H9 (cell line): ENCODE measurements at regions not wholly inside any gene's neighbourhood (a gene's known extent, or its start where the extent isn't known, plus 50 kb on each side); places are given as distances from the start of the nearest gene placed in this dataset.

ENCODE experiments used
- DNase-seq: peaks from one replicate; pipeline ENCODE4 v3.0.0-alpha.2; 2017
- H2AFZ ChIP-seq: one replicate; pipeline ENCODE4 v1.6.1; 2013; ENCODE audit warnings: mild to moderate bottlenecking, low read length, control low read depth, moderate library complexity
- H2AK5ac ChIP-seq: 2 replicates; pipeline ENCODE4 v1.6.1; 2013; ENCODE audit warnings: low read length, control low read depth, mixed read lengths; ENCODE audit not compliant: insufficient read length
- H2BK120ac ChIP-seq: one replicate; pipeline ENCODE4 v1.6.1; 2013; ENCODE audit warnings: low read depth, mild to moderate bottlenecking, low read length, control low read depth, inconsistent platforms; ENCODE audit not compliant: poor library complexity, severe bottlenecking
- H2BK12ac ChIP-seq: 2 replicates; pipeline ENCODE4 v1.6.1; 2013; ENCODE audit warnings: low read length, control low read depth, mixed read lengths, low read depth; ENCODE audit not compliant: insufficient read length
- H2BK15ac ChIP-seq: 2 replicates; pipeline ENCODE4 v1.6.1; 2013; ENCODE audit warnings: low read depth, low read length, control low read depth
- H2BK20ac ChIP-seq: one replicate; pipeline ENCODE4 v1.6.1; 2013; ENCODE audit warnings: low read depth, mild to moderate bottlenecking, low read length, control low read depth, inconsistent platforms; ENCODE audit not compliant: poor library complexity, severe bottlenecking
- H2BK5ac ChIP-seq: 2 replicates; pipeline ENCODE4 v1.6.1; 2013; ENCODE audit warnings: low read length, control low read depth, mixed read lengths; ENCODE audit not compliant: insufficient read length
- H3K14ac ChIP-seq: 2 replicates; pipeline ENCODE4 v1.6.1; 2013; ENCODE audit warnings: low read length, control low read depth; ENCODE audit not compliant: insufficient read depth
- H3K18ac ChIP-seq: 2 replicates; pipeline ENCODE4 v1.6.1; 2013; ENCODE audit warnings: low read depth, mild to moderate bottlenecking, mixed read lengths, low read length, control low read depth; ENCODE audit not compliant: insufficient read length
- H3K23ac ChIP-seq: 2 replicates; pipeline ENCODE4 v1.6.1; 2013; ENCODE audit warnings: low read length, control low read depth, mixed read lengths, low read depth; ENCODE audit not compliant: insufficient read length
- H3K23me2 ChIP-seq: 2 replicates; pipeline ENCODE4 v1.6.1; 2013; ENCODE audit warnings: low read depth, mild to moderate bottlenecking, mixed read lengths, low read length, control low read depth; ENCODE audit not compliant: insufficient read length, poor library complexity, severe bottlenecking
- H3K27ac ChIP-seq: 2 replicates; pipeline ENCODE4 v1.5.1; 2013; ENCODE audit warnings: low read length, control low read depth, mixed read lengths, low read depth; ENCODE audit not compliant: insufficient read length
- H3K27me3 ChIP-seq: 2 replicates; pipeline ENCODE4 v1.6.1; 2013; ENCODE audit warnings: low read length, control low read depth, inconsistent platforms; ENCODE audit not compliant: insufficient read depth
- H3K4ac ChIP-seq: 2 replicates; pipeline ENCODE4 v1.6.1; 2013; ENCODE audit warnings: low read depth, mild to moderate bottlenecking, control low read depth, inconsistent platforms, low read length, moderate library complexity
- H3K4me1 ChIP-seq: 2 replicates; pipeline ENCODE4 v1.6.1; 2013; ENCODE audit warnings: low read length, control low read depth, inconsistent platforms; ENCODE audit not compliant: insufficient read depth
- H3K4me2 ChIP-seq: 2 replicates; pipeline ENCODE4 v1.6.1; 2013; ENCODE audit warnings: low read length, control low read depth, mixed read lengths; ENCODE audit not compliant: insufficient read length, insufficient read depth
- H3K56ac ChIP-seq: 2 replicates; pipeline ENCODE4 v1.6.1; 2013; ENCODE audit warnings: low read depth, mild to moderate bottlenecking, mixed read lengths, low read length, control low read depth; ENCODE audit not compliant: insufficient read length
- H3K79me1 ChIP-seq: 2 replicates; pipeline ENCODE4 v1.6.1; 2013; ENCODE audit warnings: low read depth, mild to moderate bottlenecking, moderate library complexity, low read length, control low read depth, inconsistent platforms; ENCODE audit not compliant: insufficient read depth, poor library complexity, severe bottlenecking
- H3K79me2 ChIP-seq: 2 replicates; pipeline ENCODE4 v1.6.1; 2013; ENCODE audit warnings: low read length, control low read depth, inconsistent platforms; ENCODE audit not compliant: insufficient read depth
- H3K9ac ChIP-seq: 2 replicates; pipeline ENCODE4 v1.6.1; 2013; ENCODE audit warnings: low read length, control low read depth, mixed read lengths; ENCODE audit not compliant: insufficient read length; ENCODE audit errors: extremely low read depth
- H3K9me3 ChIP-seq: one replicate; pipeline ENCODE4 v1.6.1; 2013; ENCODE audit warnings: low read depth, low read length, inconsistent platforms; ENCODE audit not compliant: control insufficient read depth
- H3T11ph ChIP-seq: one replicate; pipeline ENCODE4 v1.6.1; 2013; ENCODE audit warnings: mild to moderate bottlenecking, low read length, control low read depth, inconsistent platforms
- H4K20me1 ChIP-seq: one replicate; pipeline ENCODE4 v1.6.1; 2013; ENCODE audit not compliant: control insufficient read depth, insufficient read length, insufficient read depth
- H4K5ac ChIP-seq: 2 replicates; pipeline ENCODE4 v1.6.1; 2013; ENCODE audit warnings: low read depth, mild to moderate bottlenecking, mixed read lengths, low read length, control low read depth; ENCODE audit not compliant: insufficient read length
- H4K8ac ChIP-seq: replicated peaks from 2 replicates; pipeline ENCODE4 v1.6.1; 2013; ENCODE audit warnings: low read length, control low read depth, mixed read lengths, low read depth; ENCODE audit not compliant: insufficient read length
- H4K91ac ChIP-seq: 2 replicates; pipeline ENCODE4 v1.6.1; 2013; ENCODE audit warnings: low read depth, mild to moderate bottlenecking, moderate library complexity, mixed read lengths, low read length, control low read depth; ENCODE audit not compliant: insufficient read length
- H3K27ac Mint-ChIP-seq, 3 experiments: 2 replicates in 2 of 3; 3 replicates in 1 of 3; pipeline ENCODE4 v1.8.0; 2020 to 2021; ENCODE audit warnings: mixed read lengths in 3 of 3, mild to moderate bottlenecking in 1 of 3, moderate library complexity in 1 of 3
- H3K27me3 Mint-ChIP-seq: 2 replicates; pipeline ENCODE4 v1.8.0; 2021; ENCODE audit warnings: low read depth, mild to moderate bottlenecking, moderate library complexity, mixed read lengths
- H3K36me3 Mint-ChIP-seq, 3 experiments: 2 replicates in 2 of 3; 3 replicates in 1 of 3; pipeline ENCODE4 v1.8.0; 2020 to 2021; ENCODE audit warnings: low read depth in 3 of 3, mixed read lengths in 3 of 3; ENCODE audit not compliant: insufficient read depth in 1 of 3
- H3K4me1 Mint-ChIP-seq, 2 experiments: 2 replicates each; pipeline ENCODE4 v1.8.0; 2020; ENCODE audit warnings: mixed read lengths in 2 of 2
- H3K4me3 Mint-ChIP-seq, 2 experiments: 2 replicates in 1 of 2; 3 replicates in 1 of 2; pipeline ENCODE4 v1.8.0; 2020 to 2021; ENCODE audit warnings: mild to moderate bottlenecking in 2 of 2, mixed read lengths in 2 of 2, moderate library complexity in 1 of 2
- H3K9me3 Mint-ChIP-seq, 2 experiments: 2 replicates in 1 of 2; 3 replicates in 1 of 2; pipeline ENCODE4 v1.8.0; 2020; ENCODE audit warnings: mild to moderate bottlenecking in 2 of 2, mixed read lengths in 2 of 2, moderate library complexity in 1 of 2
- CTCF ChIP-seq: fragments of 200-600 bp; sonication (generic); conservative IDR thresholded peaks from 3 replicates; pipeline ENCODE4 v1.8.0; 2021; ENCODE audit warnings: antibody characterized with exemption, mild to moderate bottlenecking
- WGBS: extraction: QIAGEN DNeasy Blood & Tissue Kit; methylation state at CpG from one replicate; pipeline ENCODE4 v1.1.7; 2013; ENCODE audit warnings: missing lambda C conversion rate, low lambda C conversion rate, mixed read lengths; ENCODE audit not compliant: insufficient read length; ENCODE audit errors: extremely low coverage; 5-methylcytosine and 5-hydroxymethylcytosine counted together

- no peak for DNase-seq
- Histone ChIP-seq H3T11ph (no peak overlapping the region), H3K56ac (no peak overlapping the region), H2AFZ (no peak overlapping the region), H3K9ac (no peak overlapping the region), H3K23ac (no peak overlapping the region), H3K27ac (no peak overlapping the region), H2BK120ac (no peak overlapping the region), H4K8ac (no peak overlapping the region), H2BK15ac (no peak overlapping the region), H3K4ac (no peak overlapping the region), H2AK5ac (no peak overlapping the region), H3K9me3 (no peaks in the 10 kb centered on the region), H3K79me2 (no peaks in the 10 kb centered on the region), H3K18ac (no peak overlapping the region), H4K20me1 (no peaks in the 10 kb centered on the region), H2BK20ac (no peak overlapping the region), H3K23me2 (no peaks in the 10 kb centered on the region), H2BK12ac (no peak overlapping the region), H3K27me3 (no peaks in the 10 kb centered on the region), H4K5ac (no peak overlapping the region), H4K91ac (no peak overlapping the region), H3K79me1 (no peaks in the 10 kb centered on the region), H3K14ac (no peak overlapping the region), H3K4me2 (no peak overlapping the region), H2BK5ac (no peak overlapping the region), H3K4me1 (no peaks in the 10 kb centered on the region)
- WGBS, result no CpG with 5 or more reads among the region's 5 CpGs
- peaks cover 2 to 4% of the 10 kb centered on the region in 2 experiments; a peak in 2 of 4 replicates for H3K4me1 Mint-ChIP-seq
- no peak for TF ChIP-seq CTCF
- no peaks in the 10 kb centered on the region for H3K36me3 Mint-ChIP-seq
- no peaks in the 10 kb centered on the region for H3K9me3 Mint-ChIP-seq
- no peak overlapping the region for H3K27ac Mint-ChIP-seq
- no peak overlapping the region for H3K4me3 Mint-ChIP-seq
- peaks cover 4% of the 10 kb centered on the region for H3K27me3 Mint-ChIP-seq
Observed at GRCh38 chr16:48895142-48895541, 285.2 kb upstream of the N4BP1 start.
